H9 (cell line): ENCODE measurements at regions not wholly inside any gene's neighbourhood (a gene's known extent, or its start where the extent isn't known, plus 50 kb on each side); places are given as distances from the start of the nearest gene placed in this dataset.

Source experiments
- DNase-seq: peaks from one replicate; pipeline ENCODE4 v3.0.0-alpha.2; 2017
- H2AFZ ChIP-seq: one replicate; pipeline ENCODE4 v1.6.1; 2013; ENCODE audit warnings: mild to moderate bottlenecking, low read length, control low read depth, moderate library complexity
- H2AK5ac ChIP-seq: 2 replicates; pipeline ENCODE4 v1.6.1; 2013; ENCODE audit warnings: low read length, control low read depth, mixed read lengths; ENCODE audit not compliant: insufficient read length
- H2BK120ac ChIP-seq: one replicate; pipeline ENCODE4 v1.6.1; 2013; ENCODE audit warnings: low read depth, mild to moderate bottlenecking, low read length, control low read depth, inconsistent platforms; ENCODE audit not compliant: poor library complexity, severe bottlenecking
- H2BK12ac ChIP-seq: 2 replicates; pipeline ENCODE4 v1.6.1; 2013; ENCODE audit warnings: low read length, control low read depth, mixed read lengths, low read depth; ENCODE audit not compliant: insufficient read length
- H2BK15ac ChIP-seq: 2 replicates; pipeline ENCODE4 v1.6.1; 2013; ENCODE audit warnings: low read depth, low read length, control low read depth
- H2BK20ac ChIP-seq: one replicate; pipeline ENCODE4 v1.6.1; 2013; ENCODE audit warnings: low read depth, mild to moderate bottlenecking, low read length, control low read depth, inconsistent platforms; ENCODE audit not compliant: poor library complexity, severe bottlenecking
- H2BK5ac ChIP-seq: 2 replicates; pipeline ENCODE4 v1.6.1; 2013; ENCODE audit warnings: low read length, control low read depth, mixed read lengths; ENCODE audit not compliant: insufficient read length
- H3K14ac ChIP-seq: 2 replicates; pipeline ENCODE4 v1.6.1; 2013; ENCODE audit warnings: low read length, control low read depth; ENCODE audit not compliant: insufficient read depth
- H3K18ac ChIP-seq: 2 replicates; pipeline ENCODE4 v1.6.1; 2013; ENCODE audit warnings: low read depth, mild to moderate bottlenecking, mixed read lengths, low read length, control low read depth; ENCODE audit not compliant: insufficient read length
- H3K23ac ChIP-seq: 2 replicates; pipeline ENCODE4 v1.6.1; 2013; ENCODE audit warnings: low read length, control low read depth, mixed read lengths, low read depth; ENCODE audit not compliant: insufficient read length
- H3K23me2 ChIP-seq: 2 replicates; pipeline ENCODE4 v1.6.1; 2013; ENCODE audit warnings: low read depth, mild to moderate bottlenecking, mixed read lengths, low read length, control low read depth; ENCODE audit not compliant: insufficient read length, poor library complexity, severe bottlenecking
- H3K27ac ChIP-seq: 2 replicates; pipeline ENCODE4 v1.5.1; 2013; ENCODE audit warnings: low read length, control low read depth, mixed read lengths, low read depth; ENCODE audit not compliant: insufficient read length
- H3K27me3 ChIP-seq: 2 replicates; pipeline ENCODE4 v1.6.1; 2013; ENCODE audit warnings: low read length, control low read depth, inconsistent platforms; ENCODE audit not compliant: insufficient read depth
- H3K4ac ChIP-seq: 2 replicates; pipeline ENCODE4 v1.6.1; 2013; ENCODE audit warnings: low read depth, mild to moderate bottlenecking, control low read depth, inconsistent platforms, low read length, moderate library complexity
- H3K4me1 ChIP-seq: 2 replicates; pipeline ENCODE4 v1.6.1; 2013; ENCODE audit warnings: low read length, control low read depth, inconsistent platforms; ENCODE audit not compliant: insufficient read depth
- H3K4me2 ChIP-seq: 2 replicates; pipeline ENCODE4 v1.6.1; 2013; ENCODE audit warnings: low read length, control low read depth, mixed read lengths; ENCODE audit not compliant: insufficient read length, insufficient read depth
- H3K56ac ChIP-seq: 2 replicates; pipeline ENCODE4 v1.6.1; 2013; ENCODE audit warnings: low read depth, mild to moderate bottlenecking, mixed read lengths, low read length, control low read depth; ENCODE audit not compliant: insufficient read length
- H3K79me1 ChIP-seq: 2 replicates; pipeline ENCODE4 v1.6.1; 2013; ENCODE audit warnings: low read depth, mild to moderate bottlenecking, moderate library complexity, low read length, control low read depth, inconsistent platforms; ENCODE audit not compliant: insufficient read depth, poor library complexity, severe bottlenecking
- H3K79me2 ChIP-seq: 2 replicates; pipeline ENCODE4 v1.6.1; 2013; ENCODE audit warnings: low read length, control low read depth, inconsistent platforms; ENCODE audit not compliant: insufficient read depth
- H3K9ac ChIP-seq: 2 replicates; pipeline ENCODE4 v1.6.1; 2013; ENCODE audit warnings: low read length, control low read depth, mixed read lengths; ENCODE audit not compliant: insufficient read length; ENCODE audit errors: extremely low read depth
- H3K9me3 ChIP-seq: one replicate; pipeline ENCODE4 v1.6.1; 2013; ENCODE audit warnings: low read depth, low read length, inconsistent platforms; ENCODE audit not compliant: control insufficient read depth
- H3T11ph ChIP-seq: one replicate; pipeline ENCODE4 v1.6.1; 2013; ENCODE audit warnings: mild to moderate bottlenecking, low read length, control low read depth, inconsistent platforms
- H4K20me1 ChIP-seq: one replicate; pipeline ENCODE4 v1.6.1; 2013; ENCODE audit not compliant: control insufficient read depth, insufficient read length, insufficient read depth
- H4K5ac ChIP-seq: 2 replicates; pipeline ENCODE4 v1.6.1; 2013; ENCODE audit warnings: low read depth, mild to moderate bottlenecking, mixed read lengths, low read length, control low read depth; ENCODE audit not compliant: insufficient read length
- H4K8ac ChIP-seq: replicated peaks from 2 replicates; pipeline ENCODE4 v1.6.1; 2013; ENCODE audit warnings: low read length, control low read depth, mixed read lengths, low read depth; ENCODE audit not compliant: insufficient read length
- H4K91ac ChIP-seq: 2 replicates; pipeline ENCODE4 v1.6.1; 2013; ENCODE audit warnings: low read depth, mild to moderate bottlenecking, moderate library complexity, mixed read lengths, low read length, control low read depth; ENCODE audit not compliant: insufficient read length
- H3K27ac Mint-ChIP-seq, 3 experiments: 2 replicates in 2 of 3; 3 replicates in 1 of 3; pipeline ENCODE4 v1.8.0; 2020 to 2021; ENCODE audit warnings: mixed read lengths in 3 of 3, mild to moderate bottlenecking in 1 of 3, moderate library complexity in 1 of 3
- H3K27me3 Mint-ChIP-seq: 2 replicates; pipeline ENCODE4 v1.8.0; 2021; ENCODE audit warnings: low read depth, mild to moderate bottlenecking, moderate library complexity, mixed read lengths
- H3K36me3 Mint-ChIP-seq, 3 experiments: 2 replicates in 2 of 3; 3 replicates in 1 of 3; pipeline ENCODE4 v1.8.0; 2020 to 2021; ENCODE audit warnings: low read depth in 3 of 3, mixed read lengths in 3 of 3; ENCODE audit not compliant: insufficient read depth in 1 of 3
- H3K4me1 Mint-ChIP-seq, 2 experiments: 2 replicates each; pipeline ENCODE4 v1.8.0; 2020; ENCODE audit warnings: mixed read lengths in 2 of 2
- H3K4me3 Mint-ChIP-seq, 2 experiments: 2 replicates in 1 of 2; 3 replicates in 1 of 2; pipeline ENCODE4 v1.8.0; 2020 to 2021; ENCODE audit warnings: mild to moderate bottlenecking in 2 of 2, mixed read lengths in 2 of 2, moderate library complexity in 1 of 2
- H3K9me3 Mint-ChIP-seq, 2 experiments: 2 replicates in 1 of 2; 3 replicates in 1 of 2; pipeline ENCODE4 v1.8.0; 2020; ENCODE audit warnings: mild to moderate bottlenecking in 2 of 2, mixed read lengths in 2 of 2, moderate library complexity in 1 of 2
- WGBS: extraction: QIAGEN DNeasy Blood & Tissue Kit; methylation state at CpG from one replicate; pipeline ENCODE4 v1.1.7; 2013; ENCODE audit warnings: missing lambda C conversion rate, low lambda C conversion rate, mixed read lengths; ENCODE audit not compliant: insufficient read length; ENCODE audit errors: extremely low coverage; 5-methylcytosine and 5-hydroxymethylcytosine counted together
- TF ChIP-seq, protein P1 (sequence below): fragments of 200-600 bp; sonication (generic); conservative IDR thresholded peaks from 3 replicates; pipeline ENCODE4 v1.8.0; 2021; ENCODE audit warnings: antibody characterized with exemption, mild to moderate bottlenecking

DNA sequence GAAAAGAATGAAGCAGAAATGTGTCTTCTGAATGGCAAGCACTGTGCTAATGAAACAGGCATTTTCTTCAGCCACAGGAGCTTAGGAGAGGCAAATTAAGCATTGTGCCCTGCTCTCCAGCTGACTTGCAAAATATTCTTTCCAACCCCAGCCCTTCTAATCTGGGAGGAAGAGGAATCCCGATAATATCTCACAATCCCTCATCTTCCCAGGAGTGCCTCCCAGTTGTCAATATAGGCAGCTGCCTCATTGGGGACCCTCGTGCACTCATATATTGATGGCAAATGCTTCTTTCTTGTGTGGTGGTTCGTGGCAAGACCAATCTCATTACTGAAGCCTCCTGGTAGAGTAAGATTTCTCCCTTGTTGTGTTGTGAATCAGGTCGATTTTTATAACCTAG lies 299.0 kb downstream of the COG6 start:
- H2BK12ac ChIP-seq, result no peak overlapping the region
- no peak overlapping the region for H3K18ac ChIP-seq
- H3K27me3 Mint-ChIP-seq, result no peaks in the 10 kb centered on the region
- H3K36me3 Mint-ChIP-seq, result no peaks in the 10 kb centered on the region
- no peaks in the 10 kb centered on the region for H3K27me3 ChIP-seq
- H3K4me1 ChIP-seq, result no peaks in the 10 kb centered on the region; the same call in 1 of the 2 replicates
- no peak overlapping the region for H3K9ac ChIP-seq
- H3K9me3 Mint-ChIP-seq, result no peaks in the 10 kb centered on the region
- H4K20me1 ChIP-seq, result no peaks in the 10 kb centered on the region
- no peak overlapping the region for H4K5ac ChIP-seq
- H3K4me1 Mint-ChIP-seq, result peaks cover 6 to 7% of the 10 kb centered on the region in 2 experiments
- no peak overlapping the region for H3K4me3 Mint-ChIP-seq
- H3K27ac ChIP-seq, result no peak overlapping the region
- no peaks in the 10 kb centered on the region for H3K79me1 ChIP-seq
- TF ChIP-seq, protein P1, sequence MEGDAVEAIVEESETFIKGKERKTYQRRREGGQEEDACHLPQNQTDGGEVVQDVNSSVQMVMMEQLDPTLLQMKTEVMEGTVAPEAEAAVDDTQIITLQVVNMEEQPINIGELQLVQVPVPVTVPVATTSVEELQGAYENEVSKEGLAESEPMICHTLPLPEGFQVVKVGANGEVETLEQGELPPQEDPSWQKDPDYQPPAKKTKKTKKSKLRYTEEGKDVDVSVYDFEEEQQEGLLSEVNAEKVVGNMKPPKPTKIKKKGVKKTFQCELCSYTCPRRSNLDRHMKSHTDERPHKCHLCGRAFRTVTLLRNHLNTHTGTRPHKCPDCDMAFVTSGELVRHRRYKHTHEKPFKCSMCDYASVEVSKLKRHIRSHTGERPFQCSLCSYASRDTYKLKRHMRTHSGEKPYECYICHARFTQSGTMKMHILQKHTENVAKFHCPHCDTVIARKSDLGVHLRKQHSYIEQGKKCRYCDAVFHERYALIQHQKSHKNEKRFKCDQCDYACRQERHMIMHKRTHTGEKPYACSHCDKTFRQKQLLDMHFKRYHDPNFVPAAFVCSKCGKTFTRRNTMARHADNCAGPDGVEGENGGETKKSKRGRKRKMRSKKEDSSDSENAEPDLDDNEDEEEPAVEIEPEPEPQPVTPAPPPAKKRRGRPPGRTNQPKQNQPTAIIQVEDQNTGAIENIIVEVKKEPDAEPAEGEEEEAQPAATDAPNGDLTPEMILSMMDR, result no peak
- H3K23me2 ChIP-seq, result no peaks in the 10 kb centered on the region
- no peak overlapping the region for H4K91ac ChIP-seq
- H3K79me2 ChIP-seq, result no peaks in the 10 kb centered on the region
- no peak for DNase-seq
- H3K27ac Mint-ChIP-seq, result peak overlapping the region in 1 of 3 experiments; percentile 63; a peak in 1 of 7 replicates
- no peak overlapping the region for H2BK120ac ChIP-seq
- H3T11ph ChIP-seq, result no peak overlapping the region
- no peak overlapping the region for H2AK5ac ChIP-seq
- no peak overlapping the region for H3K23ac ChIP-seq
- H3K4ac ChIP-seq, result no peak overlapping the region
- H2AFZ ChIP-seq, result no peak overlapping the region
- WGBS, result no CpG with 5 or more reads among the region's 4 CpGs
- no peak overlapping the region for H3K4me2 ChIP-seq
- H2BK20ac ChIP-seq, result no peak overlapping the region
- no peak overlapping the region for H3K14ac ChIP-seq
- no peaks in the 10 kb centered on the region for H3K9me3 ChIP-seq
- H3K56ac ChIP-seq, result no peak overlapping the region
- no peak overlapping the region for H2BK15ac ChIP-seq
- no peak overlapping the region for H4K8ac ChIP-seq
- no peak overlapping the region for H2BK5ac ChIP-seq
